ENCODE measurements at regions not wholly inside any gene's neighbourhood (a gene's known extent, or its start where the extent isn't known, plus 50 kb on each side); places are given as distances from the start of the nearest gene placed in this dataset.

DNA sequence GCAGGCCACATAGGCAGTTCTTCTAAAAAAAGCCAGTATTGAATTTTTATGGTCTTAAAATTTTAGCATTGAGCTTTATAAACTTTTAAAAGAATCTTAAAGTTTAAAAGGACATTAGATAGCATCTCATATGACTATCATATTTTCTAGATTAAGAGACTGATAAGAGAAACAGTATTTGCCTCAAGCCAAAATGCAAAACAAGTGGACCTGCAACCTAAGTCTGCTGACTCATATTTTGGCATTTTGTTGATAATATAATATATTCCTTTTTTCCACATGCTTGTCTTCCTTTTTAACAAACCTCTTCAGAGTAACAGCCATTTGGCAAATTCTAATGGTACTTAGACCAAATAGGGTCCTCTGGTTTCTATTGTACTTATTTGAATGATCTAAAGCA, 328.5 kb upstream of the GALNTL6 start:
- TF ChIP-seq, protein P1, sequence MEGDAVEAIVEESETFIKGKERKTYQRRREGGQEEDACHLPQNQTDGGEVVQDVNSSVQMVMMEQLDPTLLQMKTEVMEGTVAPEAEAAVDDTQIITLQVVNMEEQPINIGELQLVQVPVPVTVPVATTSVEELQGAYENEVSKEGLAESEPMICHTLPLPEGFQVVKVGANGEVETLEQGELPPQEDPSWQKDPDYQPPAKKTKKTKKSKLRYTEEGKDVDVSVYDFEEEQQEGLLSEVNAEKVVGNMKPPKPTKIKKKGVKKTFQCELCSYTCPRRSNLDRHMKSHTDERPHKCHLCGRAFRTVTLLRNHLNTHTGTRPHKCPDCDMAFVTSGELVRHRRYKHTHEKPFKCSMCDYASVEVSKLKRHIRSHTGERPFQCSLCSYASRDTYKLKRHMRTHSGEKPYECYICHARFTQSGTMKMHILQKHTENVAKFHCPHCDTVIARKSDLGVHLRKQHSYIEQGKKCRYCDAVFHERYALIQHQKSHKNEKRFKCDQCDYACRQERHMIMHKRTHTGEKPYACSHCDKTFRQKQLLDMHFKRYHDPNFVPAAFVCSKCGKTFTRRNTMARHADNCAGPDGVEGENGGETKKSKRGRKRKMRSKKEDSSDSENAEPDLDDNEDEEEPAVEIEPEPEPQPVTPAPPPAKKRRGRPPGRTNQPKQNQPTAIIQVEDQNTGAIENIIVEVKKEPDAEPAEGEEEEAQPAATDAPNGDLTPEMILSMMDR (IDR thresholded peaks at IDR 0.05 in 4 of 5, conservative IDR thresholded peaks at IDR 0.05 in 1 of 5), result no peak
- no peak for TF ChIP-seq POLR2A (IDR thresholded peaks at IDR 0.05)

Data from gastrocnemius medialis (tissue), 4 donors.